GM12878 (cell line): ENCODE measurements at regions not wholly inside any gene's neighbourhood (a gene's known extent, or its start where the extent isn't known, plus 50 kb on each side); places are given as distances from the start of the nearest gene placed in this dataset.

Experiments used
- ATAC-seq: fragments of 200-7000 bp; cut with Tn5 transposase; 3 replicates; pipeline ENCODE4 v1.9.1; 2020; ENCODE audit warnings: mild to moderate bottlenecking, moderate library complexity
- BruUV-seq: library from RNA; stranded (reverse); fragments of 400-500 nt; replicated peaks from 2 replicates; lab custom pipeline; 2021; lab: Mats Ljungman, UMichigan
- CTCF ChIA-PET: fragments of 300-600 bp; sonication (Branson Sonifier 250); formaldehyde crosslinking; extraction: SDS; loops from one replicate; lab custom pipeline; 2021; ENCODE audit warnings: inconsistent platforms; lab: Yijun Ruan, JAX
- POLR2A ChIA-PET: fragments of 350-600 bp; formaldehyde crosslinking; extraction: SDS; loops from one replicate; lab custom pipeline; 2021; ENCODE audit warnings: inconsistent platforms; lab: Charles Lee
- RAD21 ChIA-PET: fragments of 300-600 bp; sonication (Branson Sonifier 250); formaldehyde crosslinking; loops from one replicate; lab custom pipeline; 2023; ENCODE audit warnings: antibody characterized with exemption; ENCODE audit not compliant: unreplicated experiment; lab: Charles Lee
- SMC1A ChIA-PET: fragments of 300-600 bp; sonication (Branson Sonifier 250); formaldehyde crosslinking; loops from one replicate; lab custom pipeline; 2023; ENCODE audit not compliant: unreplicated experiment, uncharacterized antibody; lab: Charles Lee
- DNase-seq: peaks from one replicate; pipeline ENCODE4 v3.0.0-alpha.2; 2011; ENCODE audit warnings: low read depth, low spot score
- FAIRE-seq: peaks from 3 replicates; lab custom pipeline; 2011; peaks lifted over from hg19 to GRCh38; lab: Jason Lieb, UNC
- H2AFZ ChIP-seq: 2 replicates; pipeline ENCODE4 v1.6.0; 2011; ENCODE audit warnings: low read depth, low read length, control low read depth; ENCODE audit not compliant: control insufficient read depth
- H3K27ac ChIP-seq: 2 replicates; pipeline ENCODE4 v1.5.1; 2011; ENCODE audit warnings: control low read depth; ENCODE audit not compliant: control insufficient read depth, insufficient read depth
- H3K27me3 ChIP-seq, 2 experiments: replicated peaks in 1 of 2; 2 replicates each; pipeline versions ENCODE4 v1.6.0 to v1.6.1; 2011; ENCODE audit warnings: low read length in 1 of 2; ENCODE audit not compliant: control insufficient read depth in 2 of 2, insufficient read depth in 2 of 2
- H3K36me3 ChIP-seq, 2 experiments: 2 replicates each; pipeline ENCODE4 v1.5.1; 2011; ENCODE audit warnings: low read length in 1 of 2; ENCODE audit not compliant: control insufficient read depth in 2 of 2, insufficient read depth in 2 of 2
- H3K4me1 ChIP-seq: 2 replicates; pipeline ENCODE4 v1.6.1; 2011; ENCODE audit warnings: mild to moderate bottlenecking, low read length, moderate library complexity, mixed read lengths; ENCODE audit not compliant: control insufficient read depth, insufficient read depth
- H3K4me2 ChIP-seq: 2 replicates; pipeline ENCODE4 v1.6.0; 2011; ENCODE audit warnings: control low read depth; ENCODE audit not compliant: control insufficient read depth, insufficient read depth
- H3K4me3 ChIP-seq: fragments of 200-600 bp; sonication (generic); 2 replicates; pipeline ENCODE4 v1.5.1; 2016
- H3K79me2 ChIP-seq: 2 replicates; pipeline ENCODE4 v1.6.0; 2011; ENCODE audit warnings: low read length; ENCODE audit not compliant: control insufficient read depth, insufficient read depth
- H3K9ac ChIP-seq: 2 replicates; pipeline ENCODE4 v1.8.0; 2011; ENCODE audit warnings: low read length, control low read depth, mixed read lengths; ENCODE audit not compliant: control insufficient read depth, insufficient read depth
- H3K9me3 ChIP-seq: replicated peaks from 3 replicates; pipeline ENCODE4 v1.5.1; 2011; ENCODE audit warnings: mild to moderate bottlenecking, low read length; ENCODE audit not compliant: control insufficient read depth, insufficient read depth
- H4K20me1 ChIP-seq: 2 replicates; pipeline ENCODE4 v1.6.0; 2011; ENCODE audit not compliant: control insufficient read depth, insufficient read depth
- DPF2 ChIP-seq: fragments of 450-650 bp; IDR thresholded peaks from 2 replicates; pipeline ENCODE4 v1.6.1; 2017; ENCODE audit warnings: mild to moderate bottlenecking
- FOS ChIP-seq: IDR thresholded peaks from 3 replicates; pipeline ENCODE4 v1.6.1; 2011; ENCODE audit warnings: borderline replicate concordance; ENCODE audit not compliant: insufficient read length; ENCODE audit errors: extremely low read depth
- JUNB ChIP-seq: IDR thresholded peaks from 2 replicates; pipeline ENCODE4 v1.6.1; 2016; ENCODE audit warnings: antibody characterized with exemption, mild to moderate bottlenecking
- JUND ChIP-seq: IDR thresholded peaks from 2 replicates; pipeline ENCODE4 v1.6.1; 2012; ENCODE audit warnings: low read depth, mild to moderate bottlenecking, low read length, improper control_type of control experiment, moderate library complexity
- MYB ChIP-seq: fragments of 150-350 bp; IDR thresholded peaks from 2 replicates; pipeline ENCODE4 v1.6.1; 2014; ENCODE audit warnings: mild to moderate bottlenecking, low read depth, low read length, borderline replicate concordance
- NFIC ChIP-seq: IDR thresholded peaks from 2 replicates; pipeline ENCODE4 v1.6.1; 2012; ENCODE audit warnings: low read depth, mild to moderate bottlenecking, inconsistent platforms, low read length, moderate library complexity
- NRF1 ChIP-seq: conservative IDR thresholded peaks from 2 replicates; pipeline ENCODE4 v1.6.1; 2011; ENCODE audit warnings: mild to moderate bottlenecking, low read depth, low read length, improper control_type of control experiment
- RFX5 ChIP-seq: IDR thresholded peaks from 2 replicates; pipeline ENCODE4 v1.6.1; 2011; ENCODE audit warnings: low read depth, low read length, improper control_type of control experiment
- SIX5 ChIP-seq: IDR thresholded peaks from 2 replicates; pipeline ENCODE4 v1.6.1; 2011; ENCODE audit warnings: mild to moderate bottlenecking, low read depth, low read length, moderate library complexity; ENCODE audit not compliant: severe bottlenecking
- SMARCA5 ChIP-seq: fragments of 450-650 bp; IDR thresholded peaks from 2 replicates; pipeline ENCODE4 v1.6.1; 2017; ENCODE audit warnings: mild to moderate bottlenecking
- SP1 ChIP-seq: IDR thresholded peaks from one replicate; pipeline ENCODE4 v1.6.1; 2011; ENCODE audit warnings: low read depth, low read length
- SUPT20H ChIP-seq: IDR thresholded peaks from 2 replicates; pipeline ENCODE4 v1.6.1; 2011; ENCODE audit warnings: low read depth, mild to moderate bottlenecking, low read length, moderate library complexity, borderline replicate concordance; ENCODE audit not compliant: control insufficient read depth
- TAF1 ChIP-seq: IDR thresholded peaks from 2 replicates; pipeline ENCODE4 v1.6.1; 2011; ENCODE audit warnings: mild to moderate bottlenecking, low read depth, low read length, borderline replicate concordance
- USF1 ChIP-seq: IDR thresholded peaks from 2 replicates; pipeline ENCODE4 v1.6.1; 2011; ENCODE audit warnings: borderline replicate concordance, low read depth, mild to moderate bottlenecking, moderate library complexity, mixed read lengths, low read length; ENCODE audit not compliant: insufficient read depth; ENCODE audit errors: extremely low read length
- WGBS: methylation state at CpG from one replicate; pipeline ENCODE4 v1.1.6; 2016; ENCODE audit warnings: low lambda C conversion rate; ENCODE audit not compliant: insufficient replicate concordance, insufficient coverage; ENCODE audit errors: missing lambda C conversion rate; 5-methylcytosine and 5-hydroxymethylcytosine counted together
- in situ Hi-C: fragments of 300-500 bp; cut with MboI; formaldehyde crosslinking; loops from 9 replicates; pipeline ENCODE4 v1.14.3; 2018; ENCODE audit warnings: mixed read lengths
- intact Hi-C: fragments of 100-400 bp; cut with micrococcal nuclease; formaldehyde crosslinking; loops from one replicate; pipeline ENCODE4 v1.14.2; 2022; ENCODE audit not compliant: unreplicated experiment
- TF ChIP-seq, protein P1 (sequence below): fragments of 450-650 bp; IDR thresholded peaks from 2 replicates; pipeline ENCODE4 v1.6.1; 2017; ENCODE audit warnings: antibody characterized with exemption, mild to moderate bottlenecking, moderate library complexity
- TF ChIP-seq, protein P2 (sequence below): fragments of 450-650 bp; conservative IDR thresholded peaks from 2 replicates; pipeline ENCODE4 v1.6.1; 2017; ENCODE audit warnings: mild to moderate bottlenecking, moderate library complexity
- TF ChIP-seq, protein P3 (sequence below), 3 experiments: IDR thresholded peaks in 2 of 3; conservative IDR thresholded peaks in 1 of 3; 2 replicates each; pipeline ENCODE4 v1.5.1; 2011; ENCODE audit warnings: low read depth in 3 of 3, low read length in 3 of 3, mild to moderate bottlenecking in 3 of 3, control low read depth in 2 of 3, moderate library complexity in 2 of 3, inconsistent platforms in 1 of 3, mixed read lengths in 1 of 3; ENCODE audit not compliant: control insufficient read depth in 2 of 3, insufficient read depth in 1 of 3; ENCODE audit errors: extremely low read depth in 1 of 3

DNA sequence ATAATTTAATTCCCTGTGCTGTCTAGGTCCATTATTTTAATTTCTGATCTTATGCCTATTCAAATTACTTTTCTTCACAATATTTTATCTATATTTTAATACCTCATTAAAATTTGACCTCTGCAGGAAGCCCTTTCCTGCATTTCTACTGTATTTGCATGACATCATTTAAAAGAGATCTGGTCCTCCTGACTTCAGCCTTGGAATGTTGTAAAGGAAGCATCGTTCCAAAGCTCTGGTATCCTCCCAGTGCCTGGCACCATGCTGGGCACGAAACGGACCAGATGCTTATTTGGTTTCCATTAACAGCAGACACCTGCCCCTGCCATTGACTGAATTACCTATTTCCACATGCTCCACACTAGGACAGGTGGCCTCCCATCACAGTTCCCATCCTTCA lies 247.5 kb downstream of the KLF6 start:
- H3K36me3 ChIP-seq = no peaks in the 10 kb centered on the region
- no peak for ATAC-seq
- no peaks in the 10 kb centered on the region for H3K79me2 ChIP-seq
- RAD21 ChIA-PET = no interaction called here
- H2AFZ ChIP-seq = no peak overlapping the region
- DNase-seq = no peak
- no peaks in the 10 kb centered on the region; a peak in 2 of 4 replicates for H3K27me3 ChIP-seq
- POLR2A ChIA-PET = no interaction called here
- no peak for TF ChIP-seq SP1
- no peak for TF ChIP-seq SUPT20H
- TF ChIP-seq USF1 = no peak
- TF ChIP-seq, protein P1, sequence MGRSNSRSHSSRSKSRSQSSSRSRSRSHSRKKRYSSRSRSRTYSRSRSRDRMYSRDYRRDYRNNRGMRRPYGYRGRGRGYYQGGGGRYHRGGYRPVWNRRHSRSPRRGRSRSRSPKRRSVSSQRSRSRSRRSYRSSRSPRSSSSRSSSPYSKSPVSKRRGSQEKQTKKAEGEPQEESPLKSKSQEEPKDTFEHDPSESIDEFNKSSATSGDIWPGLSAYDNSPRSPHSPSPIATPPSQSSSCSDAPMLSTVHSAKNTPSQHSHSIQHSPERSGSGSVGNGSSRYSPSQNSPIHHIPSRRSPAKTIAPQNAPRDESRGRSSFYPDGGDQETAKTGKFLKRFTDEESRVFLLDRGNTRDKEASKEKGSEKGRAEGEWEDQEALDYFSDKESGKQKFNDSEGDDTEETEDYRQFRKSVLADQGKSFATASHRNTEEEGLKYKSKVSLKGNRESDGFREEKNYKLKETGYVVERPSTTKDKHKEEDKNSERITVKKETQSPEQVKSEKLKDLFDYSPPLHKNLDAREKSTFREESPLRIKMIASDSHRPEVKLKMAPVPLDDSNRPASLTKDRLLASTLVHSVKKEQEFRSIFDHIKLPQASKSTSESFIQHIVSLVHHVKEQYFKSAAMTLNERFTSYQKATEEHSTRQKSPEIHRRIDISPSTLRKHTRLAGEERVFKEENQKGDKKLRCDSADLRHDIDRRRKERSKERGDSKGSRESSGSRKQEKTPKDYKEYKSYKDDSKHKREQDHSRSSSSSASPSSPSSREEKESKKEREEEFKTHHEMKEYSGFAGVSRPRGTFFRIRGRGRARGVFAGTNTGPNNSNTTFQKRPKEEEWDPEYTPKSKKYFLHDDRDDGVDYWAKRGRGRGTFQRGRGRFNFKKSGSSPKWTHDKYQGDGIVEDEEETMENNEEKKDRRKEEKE = no peak
- no peak for TF ChIP-seq JUND
- no peak for TF ChIP-seq TAF1
- no peak for TF ChIP-seq FOS
- TF ChIP-seq NRF1 = no peak
- no peak for TF ChIP-seq SMARCA5
- no peak for TF ChIP-seq DPF2
- no peak for TF ChIP-seq JUNB
- no peak for TF ChIP-seq RFX5
- TF ChIP-seq SIX5 = no peak
- TF ChIP-seq, protein P2, sequence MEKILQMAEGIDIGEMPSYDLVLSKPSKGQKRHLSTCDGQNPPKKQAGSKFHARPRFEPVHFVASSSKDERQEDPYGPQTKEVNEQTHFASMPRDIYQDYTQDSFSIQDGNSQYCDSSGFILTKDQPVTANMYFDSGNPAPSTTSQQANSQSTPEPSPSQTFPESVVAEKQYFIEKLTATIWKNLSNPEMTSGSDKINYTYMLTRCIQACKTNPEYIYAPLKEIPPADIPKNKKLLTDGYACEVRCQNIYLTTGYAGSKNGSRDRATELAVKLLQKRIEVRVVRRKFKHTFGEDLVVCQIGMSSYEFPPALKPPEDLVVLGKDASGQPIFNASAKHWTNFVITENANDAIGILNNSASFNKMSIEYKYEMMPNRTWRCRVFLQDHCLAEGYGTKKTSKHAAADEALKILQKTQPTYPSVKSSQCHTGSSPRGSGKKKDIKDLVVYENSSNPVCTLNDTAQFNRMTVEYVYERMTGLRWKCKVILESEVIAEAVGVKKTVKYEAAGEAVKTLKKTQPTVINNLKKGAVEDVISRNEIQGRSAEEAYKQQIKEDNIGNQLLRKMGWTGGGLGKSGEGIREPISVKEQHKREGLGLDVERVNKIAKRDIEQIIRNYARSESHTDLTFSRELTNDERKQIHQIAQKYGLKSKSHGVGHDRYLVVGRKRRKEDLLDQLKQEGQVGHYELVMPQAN = no peak
- no peak for TF ChIP-seq MYB
- TF ChIP-seq, protein P3, sequence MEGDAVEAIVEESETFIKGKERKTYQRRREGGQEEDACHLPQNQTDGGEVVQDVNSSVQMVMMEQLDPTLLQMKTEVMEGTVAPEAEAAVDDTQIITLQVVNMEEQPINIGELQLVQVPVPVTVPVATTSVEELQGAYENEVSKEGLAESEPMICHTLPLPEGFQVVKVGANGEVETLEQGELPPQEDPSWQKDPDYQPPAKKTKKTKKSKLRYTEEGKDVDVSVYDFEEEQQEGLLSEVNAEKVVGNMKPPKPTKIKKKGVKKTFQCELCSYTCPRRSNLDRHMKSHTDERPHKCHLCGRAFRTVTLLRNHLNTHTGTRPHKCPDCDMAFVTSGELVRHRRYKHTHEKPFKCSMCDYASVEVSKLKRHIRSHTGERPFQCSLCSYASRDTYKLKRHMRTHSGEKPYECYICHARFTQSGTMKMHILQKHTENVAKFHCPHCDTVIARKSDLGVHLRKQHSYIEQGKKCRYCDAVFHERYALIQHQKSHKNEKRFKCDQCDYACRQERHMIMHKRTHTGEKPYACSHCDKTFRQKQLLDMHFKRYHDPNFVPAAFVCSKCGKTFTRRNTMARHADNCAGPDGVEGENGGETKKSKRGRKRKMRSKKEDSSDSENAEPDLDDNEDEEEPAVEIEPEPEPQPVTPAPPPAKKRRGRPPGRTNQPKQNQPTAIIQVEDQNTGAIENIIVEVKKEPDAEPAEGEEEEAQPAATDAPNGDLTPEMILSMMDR (IDR thresholded peaks at IDR 0.05 in 2 of 3, conservative IDR thresholded peaks at IDR 0.05 in 1 of 3; ENCODE audit: control insufficient read depth in 2 of 3, extremely low read depth in 1 of 3, insufficient read depth in 1 of 3, low read depth in 3 of 3, low read length in 3 of 3) = no peak
- no peak for TF ChIP-seq NFIC
- H3K4me3 ChIP-seq = no peak overlapping the region
- H3K9ac ChIP-seq = no peak overlapping the region
- intact Hi-C loops = no loop called here
- H3K4me1 ChIP-seq = no peaks in the 10 kb centered on the region; the same call in 1 of the 2 replicates
- SMC1A ChIA-PET = no interaction called here
- no peak for FAIRE-seq
- CTCF ChIA-PET = no interaction called here
- H3K9me3 ChIP-seq = no peaks in the 10 kb centered on the region
- in situ Hi-C loops = no loop called here
- no peak overlapping the region for H3K27ac ChIP-seq
- BruUV-seq = no TSS peak
- WGBS = 51% methylated on average over 3 of the region's 3 CpGs
- H3K4me2 ChIP-seq = no peak overlapping the region
- no peaks in the 10 kb centered on the region for H4K20me1 ChIP-seq
